ENCODE measurements at regions not wholly inside any gene's neighbourhood (a gene's known extent, or its start where the extent isn't known, plus 50 kb on each side); places are given as distances from the start of the nearest gene placed in this dataset.
"Not testable (repeated sequence)": the region's sequence is repeated elsewhere in the genome, so short reads cannot be mapped to it uniquely, and the experiment has no call there.

GRCh38 chr3:35296533-35296932 is 342.8 kb upstream of the ARPP21 start:
- H3K27ac ChIP-seq (ENCODE audit: low read depth, low read length), result no peak overlapping the region
- H4K8ac ChIP-seq (ENCODE audit: low read depth, low read length), result no peak overlapping the region
- H3K36me3 ChIP-seq (ENCODE audit: control insufficient read depth in 1 of 2, insufficient read depth in 2 of 2, low read length in 2 of 2), result no peaks in the 10 kb centered on the region
- no CpG with 5 or more reads among the region's 4 CpGs for WGBS (ENCODE audit: extremely low coverage, insufficient coverage, insufficient read length)
- no peak overlapping the region for H2BK12ac ChIP-seq (ENCODE audit: low read length)
- H3K9ac ChIP-seq (ENCODE audit: low read length), result no peak overlapping the region
- H3K4me2 ChIP-seq (ENCODE audit: low read length), result no peak overlapping the region
- no peaks in the 10 kb centered on the region for H3K4me1 ChIP-seq (ENCODE audit: control insufficient read depth in 1 of 2, insufficient read depth in 2 of 2, low read length in 2 of 2)
- no peak overlapping the region for H3K4me3 ChIP-seq (ENCODE audit: low read depth, low read length)
- no peak overlapping the region for H2AK5ac ChIP-seq (ENCODE audit: low read length)
- no peak overlapping the region for H2BK120ac ChIP-seq (ENCODE audit: insufficient read depth, low read length, poor library complexity)
- H2AFZ ChIP-seq (ENCODE audit: insufficient read depth, low read length, poor library complexity), result no peak overlapping the region
- H4K12ac ChIP-seq (ENCODE audit: low read depth, low read length), result no peak overlapping the region
- H2BK5ac ChIP-seq (ENCODE audit: low read depth, low read length, poor library complexity), result no peak overlapping the region
- no peaks in the 10 kb centered on the region for H3K79me1 ChIP-seq (ENCODE audit: low read length)
- no peak overlapping the region for H3K23ac ChIP-seq (ENCODE audit: low read length)
- no peak overlapping the region for H4K91ac ChIP-seq (ENCODE audit: low read depth, low read length)
- no peaks in the 10 kb centered on the region for H3K9me3 ChIP-seq (ENCODE audit: insufficient read depth, low read depth, low read length)
- no peaks in the 10 kb centered on the region for H3K79me2 ChIP-seq (ENCODE audit: control insufficient read depth, insufficient read depth, low read length, poor library complexity)
- H3K4ac ChIP-seq (ENCODE audit: low read depth, low read length), result no peak overlapping the region
- no peak overlapping the region for H3K14ac ChIP-seq (ENCODE audit: low read length)
- H3K27me3 ChIP-seq (ENCODE audit: insufficient read depth, low read length), result no peaks in the 10 kb centered on the region
- H3K18ac ChIP-seq (ENCODE audit: low read length), result no peak overlapping the region
- DNase-seq, result no peak

DNA sequence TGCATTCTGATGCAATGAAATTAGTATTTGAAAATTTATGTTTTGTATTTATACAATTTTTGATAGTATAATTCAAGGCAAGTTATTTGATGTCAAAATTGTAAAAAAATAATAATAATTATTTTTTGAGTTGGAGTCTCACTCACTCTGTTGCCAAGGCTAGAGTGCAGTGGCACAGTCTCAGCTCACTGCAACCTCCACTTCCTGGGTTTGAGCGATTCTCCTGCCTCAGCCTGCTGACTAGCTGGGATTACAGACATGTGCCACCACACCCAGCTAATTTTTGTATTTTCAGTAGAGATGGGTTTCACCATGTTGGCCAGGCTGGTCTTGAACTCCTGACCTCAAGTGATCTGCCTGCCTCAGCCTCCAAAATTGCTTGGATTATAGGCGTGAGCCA is 342.4 kb upstream of the ARPP21 start:
- not testable (repeated sequence) for H3K9ac ChIP-seq (ENCODE audit: low read length); H3K36me3 ChIP-seq (ENCODE audit: control insufficient read depth in 1 of 2, insufficient read depth in 2 of 2, low read length in 2 of 2); H3K14ac ChIP-seq (ENCODE audit: low read length); H3K23ac ChIP-seq (ENCODE audit: low read length); H3K79me2 ChIP-seq (ENCODE audit: control insufficient read depth, insufficient read depth, low read length, poor library complexity); H3K4ac ChIP-seq (ENCODE audit: low read depth, low read length); H4K8ac ChIP-seq (ENCODE audit: low read depth, low read length); H3K27ac ChIP-seq (ENCODE audit: low read depth, low read length); H3K79me1 ChIP-seq (ENCODE audit: low read length); DNase-seq; H3K4me3 ChIP-seq (ENCODE audit: low read depth, low read length); H3K9me3 ChIP-seq (ENCODE audit: insufficient read depth, low read depth, low read length); H4K12ac ChIP-seq (ENCODE audit: low read depth, low read length); H2BK120ac ChIP-seq (ENCODE audit: insufficient read depth, low read length, poor library complexity); H2BK12ac ChIP-seq (ENCODE audit: low read length); H3K27me3 ChIP-seq (ENCODE audit: insufficient read depth, low read length); H4K91ac ChIP-seq (ENCODE audit: low read depth, low read length); H3K4me1 ChIP-seq (ENCODE audit: control insufficient read depth in 1 of 2, insufficient read depth in 2 of 2, low read length in 2 of 2); H2AK5ac ChIP-seq (ENCODE audit: low read length); H3K18ac ChIP-seq (ENCODE audit: low read length); H2BK5ac ChIP-seq (ENCODE audit: low read depth, low read length, poor library complexity); H3K4me2 ChIP-seq (ENCODE audit: low read length); H2AFZ ChIP-seq (ENCODE audit: insufficient read depth, low read length, poor library complexity)
- no CpG with 5 or more reads among the region's 2 CpGs for WGBS (ENCODE audit: extremely low coverage, insufficient coverage, insufficient read length)

GRCh38 chr3:35305406-35305805 is 333.9 kb upstream of the ARPP21 start:
- Histone ChIP-seq H3K9me3 (ENCODE audit: insufficient read depth, low read depth, low read length) (no peaks in the 10 kb centered on the region), H3K23ac (ENCODE audit: low read length) (no peak overlapping the region), H4K12ac (ENCODE audit: low read depth, low read length) (no peak overlapping the region), H3K27ac (ENCODE audit: low read depth, low read length) (no peak overlapping the region), H3K4me3 (ENCODE audit: low read depth, low read length) (no peak overlapping the region), H2BK12ac (ENCODE audit: low read length) (no peak overlapping the region), H2BK120ac (ENCODE audit: insufficient read depth, low read length, poor library complexity) (no peak overlapping the region), H3K79me1 (ENCODE audit: low read length) (no peaks in the 10 kb centered on the region), H3K27me3 (ENCODE audit: insufficient read depth, low read length) (no peaks in the 10 kb centered on the region), H3K4ac (ENCODE audit: low read depth, low read length) (no peak overlapping the region), H3K14ac (ENCODE audit: low read length) (no peak overlapping the region), H2AFZ (ENCODE audit: insufficient read depth, low read length, poor library complexity) (no peak overlapping the region), H3K4me1 (ENCODE audit: control insufficient read depth in 1 of 2, insufficient read depth in 2 of 2, low read length in 2 of 2) (no peaks in the 10 kb centered on the region), H3K9ac (ENCODE audit: low read length) (no peak overlapping the region), H3K36me3 (ENCODE audit: control insufficient read depth in 1 of 2, insufficient read depth in 2 of 2, low read length in 2 of 2) (no peaks in the 10 kb centered on the region), H3K18ac (ENCODE audit: low read length) (no peak overlapping the region), H2AK5ac (ENCODE audit: low read length) (no peak overlapping the region), H3K4me2 (ENCODE audit: low read length) (no peak overlapping the region), H4K8ac (ENCODE audit: low read depth, low read length) (no peak overlapping the region), H3K79me2 (ENCODE audit: control insufficient read depth, insufficient read depth, low read length, poor library complexity) (no peaks in the 10 kb centered on the region), H2BK5ac (ENCODE audit: low read depth, low read length, poor library complexity) (no peak overlapping the region), H4K91ac (ENCODE audit: low read depth, low read length) (no peak overlapping the region)
- no CpG with 5 or more reads among the region's 3 CpGs for WGBS (ENCODE audit: extremely low coverage, insufficient coverage, insufficient read length)
- no peak for DNase-seq

- no peak overlapping the region for H3K18ac ChIP-seq (ENCODE audit: low read length)
- H2BK120ac ChIP-seq (ENCODE audit: insufficient read depth, low read length, poor library complexity), result no peak overlapping the region
- no CpG with 5 or more reads among the region's 2 CpGs for WGBS (ENCODE audit: extremely low coverage, insufficient coverage, insufficient read length)
- no peaks in the 10 kb centered on the region for H3K27me3 ChIP-seq (ENCODE audit: insufficient read depth, low read length)
- H3K4me1 ChIP-seq (ENCODE audit: control insufficient read depth in 1 of 2, insufficient read depth in 2 of 2, low read length in 2 of 2), result no peaks in the 10 kb centered on the region
- H3K79me1 ChIP-seq (ENCODE audit: low read length), result no peaks in the 10 kb centered on the region
- no peak overlapping the region for H4K91ac ChIP-seq (ENCODE audit: low read depth, low read length)
- H2AK5ac ChIP-seq (ENCODE audit: low read length), result no peak overlapping the region
- no peak overlapping the region for H3K9ac ChIP-seq (ENCODE audit: low read length)
- DNase-seq, result no peak
- no peak overlapping the region for H4K12ac ChIP-seq (ENCODE audit: low read depth, low read length)
- no peak overlapping the region for H2BK5ac ChIP-seq (ENCODE audit: low read depth, low read length, poor library complexity)
- H3K4ac ChIP-seq (ENCODE audit: low read depth, low read length), result no peak overlapping the region
- no peaks in the 10 kb centered on the region for H3K9me3 ChIP-seq (ENCODE audit: insufficient read depth, low read depth, low read length)
- no peak overlapping the region for H2BK12ac ChIP-seq (ENCODE audit: low read length)
- H3K4me2 ChIP-seq (ENCODE audit: low read length), result no peak overlapping the region
- no peak overlapping the region for H2AFZ ChIP-seq (ENCODE audit: insufficient read depth, low read length, poor library complexity)
- no peak overlapping the region for H3K4me3 ChIP-seq (ENCODE audit: low read depth, low read length)
- no peak overlapping the region for H3K27ac ChIP-seq (ENCODE audit: low read depth, low read length)
- no peak overlapping the region for H3K23ac ChIP-seq (ENCODE audit: low read length)
- no peaks in the 10 kb centered on the region for H3K79me2 ChIP-seq (ENCODE audit: control insufficient read depth, insufficient read depth, low read length, poor library complexity)
- no peak overlapping the region for H3K14ac ChIP-seq (ENCODE audit: low read length)
- no peaks in the 10 kb centered on the region for H3K36me3 ChIP-seq (ENCODE audit: control insufficient read depth in 1 of 2, insufficient read depth in 2 of 2, low read length in 2 of 2)
- H4K8ac ChIP-seq (ENCODE audit: low read depth, low read length), result no peak overlapping the region
Observed at GRCh38 chr3:35307296-35307695, 332.0 kb upstream of the ARPP21 start.

Data from trophoblast cell (in vitro differentiated cells and primary cell).